ENCODE measurements at regions not wholly inside any gene's neighbourhood (a gene's known extent, or its start where the extent isn't known, plus 50 kb on each side); places are given as distances from the start of the nearest gene placed in this dataset.

- DNase-seq: no peak
Observed at GRCh38 chr12:27907766-27908165, 64.8 kb downstream of the PTHLH start.

GRCh38 chr12:27906658-27907473 is 65.7 kb downstream of the PTHLH start:
- no peak for DNase-seq

DNA sequence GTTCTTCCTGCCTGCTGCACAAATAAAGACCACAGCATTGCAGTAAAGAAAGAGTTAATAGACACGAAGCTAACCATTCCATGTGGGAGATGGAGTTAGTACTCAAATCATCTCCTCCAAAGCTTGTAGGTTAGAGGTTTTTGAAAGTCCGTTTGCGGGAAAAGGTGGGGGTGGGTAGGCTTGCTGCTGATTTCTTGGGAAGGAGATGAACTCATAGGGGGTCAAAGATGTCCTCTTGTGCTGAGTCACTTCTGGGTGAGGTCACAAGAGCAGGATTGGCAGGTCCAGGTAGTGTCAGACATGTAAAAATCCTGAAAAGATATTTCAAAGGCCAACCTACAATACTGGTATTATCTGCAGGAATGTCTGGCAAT is 66.4 kb downstream of the PTHLH start:
- DNase-seq: no peak

- peak in 1 of 2 experiments; percentile 35 for DNase-seq
Observed at GRCh38 chr12:27905285-27906126, 67.0 kb downstream of the PTHLH start.

- DNase-seq: no peak
Observed at GRCh38 chr12:27902651-27903050, 69.9 kb downstream of the PTHLH start.

- DNase-seq: no peak
Observed at GRCh38 chr12:27901959-27902358, 70.6 kb downstream of the PTHLH start.

- DNase-seq: no peak
Observed at GRCh38 chr12:27900920-27901879, 71.3 kb downstream of the PTHLH start.

DNA sequence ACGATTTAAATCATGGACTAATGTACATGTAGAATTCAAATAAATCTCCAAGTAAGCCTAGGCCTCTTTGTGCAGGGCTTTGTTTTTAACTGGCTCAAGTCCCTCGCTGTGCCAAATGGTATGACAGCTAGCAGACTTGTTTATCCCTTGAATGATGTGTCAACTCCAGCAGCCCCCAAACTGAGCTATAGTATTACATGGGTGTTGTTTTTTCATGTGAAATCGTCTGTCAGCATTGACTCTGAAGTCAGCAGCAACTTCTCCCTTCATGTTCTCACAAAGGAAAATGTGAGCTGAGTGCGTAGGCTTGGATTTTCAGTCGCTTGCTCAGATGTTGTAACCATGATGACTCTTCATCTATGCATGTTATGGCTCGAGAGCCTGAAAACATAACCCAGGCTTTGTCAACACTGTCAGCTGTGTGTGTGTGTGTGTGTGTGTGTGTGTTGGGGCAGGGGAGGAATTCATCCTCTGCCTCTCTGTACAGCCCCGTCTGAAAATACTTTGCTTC is 73.3 kb downstream of the PTHLH start:
- DNase-seq: no peak

DNA sequence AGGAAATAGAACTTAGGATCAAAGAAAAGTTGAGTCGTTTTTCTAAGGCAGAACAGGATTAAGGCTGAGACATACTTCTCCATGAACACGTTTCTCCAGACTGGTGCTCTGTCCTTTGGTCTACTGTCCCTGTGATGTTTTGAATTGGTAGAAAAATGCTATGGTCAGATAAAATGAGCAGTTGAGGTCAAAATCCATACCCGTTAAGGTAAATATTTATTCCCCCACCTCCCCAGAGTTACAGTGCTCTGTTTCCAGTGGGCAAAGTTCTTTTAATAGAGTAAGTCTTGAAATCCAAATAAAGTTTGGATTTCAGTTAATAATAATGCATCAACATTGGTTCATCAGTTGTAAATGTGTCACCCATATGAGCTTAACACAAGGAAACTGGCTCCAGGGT is 74.5 kb downstream of the PTHLH start:
- DNase-seq: no peak

DNA sequence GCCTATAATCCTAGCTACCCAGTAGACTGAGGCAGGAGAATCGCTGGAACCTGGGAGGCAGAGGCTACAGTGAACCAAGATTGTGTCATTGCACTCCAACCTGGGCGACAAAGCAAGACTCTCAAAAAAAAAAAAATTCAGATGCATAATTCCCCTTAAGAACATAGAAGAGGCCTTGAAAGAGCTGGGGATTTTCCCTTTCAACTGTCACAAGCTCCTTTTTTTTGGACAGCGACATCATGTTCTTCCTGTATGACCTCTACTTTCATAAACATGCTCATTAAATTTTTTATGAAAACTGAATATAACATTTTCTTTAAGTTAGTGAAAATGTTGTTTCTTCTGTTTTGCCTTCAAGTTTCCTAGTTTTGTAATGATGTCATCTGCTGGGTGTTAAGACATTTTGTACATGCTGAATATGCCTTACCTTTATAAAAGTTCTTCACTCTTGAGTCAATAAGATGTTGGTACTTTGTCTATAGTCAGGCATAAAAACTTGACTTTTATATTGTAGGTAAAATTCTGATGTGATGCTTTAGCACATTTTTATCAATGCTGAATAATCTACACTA is 76.0 kb downstream of the PTHLH start:
- no peak for DNase-seq

DNA sequence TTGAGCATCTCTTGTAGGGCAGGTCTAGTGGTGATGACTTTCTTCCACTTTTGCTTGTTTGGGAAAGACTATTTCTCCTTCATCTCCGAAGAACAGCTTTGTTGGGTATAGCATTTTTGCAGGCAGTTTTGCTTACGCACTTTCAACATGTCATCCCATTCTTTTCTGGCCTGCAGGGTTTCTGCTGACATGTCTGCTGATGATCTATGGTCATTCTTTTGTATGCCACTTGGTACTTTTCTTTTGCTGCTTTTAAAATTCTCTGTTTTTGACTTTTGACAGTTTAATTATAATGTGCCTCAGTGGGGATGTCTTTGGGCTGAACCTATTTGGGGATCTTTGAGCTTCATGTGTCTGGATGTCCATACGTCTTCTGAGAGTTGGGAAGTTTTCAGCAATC is 78.2 kb downstream of the PTHLH start:
- DNase-seq: no peak

DNA sequence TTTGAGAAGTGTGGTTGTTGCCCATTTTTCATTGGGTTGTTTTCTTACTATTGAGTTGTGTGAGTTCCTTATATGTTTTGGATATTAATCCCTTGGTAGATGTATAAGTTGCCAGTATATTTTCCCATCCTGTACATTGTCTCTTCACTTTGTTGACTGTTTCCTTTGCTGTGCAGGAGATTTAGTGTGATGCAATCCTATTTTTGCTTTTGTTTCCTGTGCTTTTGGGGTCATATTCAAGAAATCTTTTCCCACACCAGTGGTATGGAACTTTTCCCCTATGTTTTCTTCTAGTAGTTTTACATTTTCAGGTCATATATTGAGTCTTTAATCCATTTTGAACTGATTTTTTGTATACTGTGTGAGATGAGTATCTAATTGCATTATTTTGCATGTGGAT is 92.8 kb downstream of the PTHLH start:
- DNase-seq: no peak

DNA sequence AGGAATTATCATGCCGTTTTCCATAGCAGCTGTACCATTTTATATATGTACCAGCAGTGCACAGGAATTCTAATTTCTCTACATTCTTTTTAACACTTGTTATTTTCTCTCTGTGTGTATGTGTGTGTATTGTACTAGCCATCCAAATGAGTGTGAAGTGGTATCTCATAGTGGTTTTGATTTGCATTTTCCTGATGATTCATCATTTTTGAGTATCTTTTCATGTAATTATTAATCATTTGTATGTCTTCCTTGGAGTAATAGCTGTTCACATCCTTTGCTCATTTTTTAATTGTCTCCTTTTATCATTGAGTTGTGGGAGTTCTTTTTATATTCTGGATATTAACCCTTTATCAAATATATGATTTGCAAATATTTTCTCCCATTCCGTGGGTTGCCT is 95.6 kb upstream of the MANSC4 start:
- no peak for DNase-seq

- no peak for DNase-seq
Observed at GRCh38 chr12:27873010-27873409, 93.0 kb upstream of the MANSC4 start.

- no peak for DNase-seq
Observed at GRCh38 chr12:27871946-27872345, 91.9 kb upstream of the MANSC4 start.

DNA sequence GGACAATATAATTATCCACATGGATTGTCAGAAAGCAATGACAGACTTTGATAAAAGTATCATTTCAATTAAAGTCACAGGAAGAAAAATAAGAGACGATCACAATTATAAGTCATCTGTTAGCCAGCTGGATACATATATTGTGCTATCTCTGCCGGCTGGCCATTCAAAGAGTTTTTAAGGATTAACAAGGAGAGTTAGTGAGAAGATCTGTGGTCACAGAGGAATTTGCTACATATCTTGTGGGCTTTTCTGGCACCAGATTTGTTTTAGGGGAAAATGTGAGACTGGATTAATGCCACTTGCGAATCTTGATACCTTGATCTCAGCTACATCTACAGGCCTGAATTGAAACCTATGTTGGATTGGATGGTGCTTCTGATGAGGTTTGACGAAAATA is 90.9 kb upstream of the MANSC4 start:
- no peak for DNase-seq

DNA sequence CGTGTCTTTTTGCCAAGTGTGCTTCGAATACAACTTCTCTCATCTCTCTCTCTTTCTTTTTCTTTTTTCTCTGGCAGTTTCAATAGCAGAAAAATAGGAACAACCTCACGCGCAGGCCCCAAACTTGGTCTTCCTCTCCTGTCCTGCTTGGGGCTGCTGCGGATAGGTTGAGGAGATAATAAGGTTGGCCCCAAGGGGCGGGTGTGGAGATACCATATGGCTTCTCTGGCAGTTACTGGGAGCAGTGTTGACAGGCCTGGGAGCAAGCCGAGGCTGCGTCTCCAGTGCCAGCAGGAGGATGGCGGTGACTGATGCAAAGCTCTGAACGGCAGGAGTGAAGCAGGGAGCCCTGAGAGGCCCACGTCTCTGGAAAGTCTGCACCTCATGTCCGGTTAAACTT is 89.5 kb upstream of the MANSC4 start:
- DNase-seq: peak; percentile 81 to 86

DNA sequence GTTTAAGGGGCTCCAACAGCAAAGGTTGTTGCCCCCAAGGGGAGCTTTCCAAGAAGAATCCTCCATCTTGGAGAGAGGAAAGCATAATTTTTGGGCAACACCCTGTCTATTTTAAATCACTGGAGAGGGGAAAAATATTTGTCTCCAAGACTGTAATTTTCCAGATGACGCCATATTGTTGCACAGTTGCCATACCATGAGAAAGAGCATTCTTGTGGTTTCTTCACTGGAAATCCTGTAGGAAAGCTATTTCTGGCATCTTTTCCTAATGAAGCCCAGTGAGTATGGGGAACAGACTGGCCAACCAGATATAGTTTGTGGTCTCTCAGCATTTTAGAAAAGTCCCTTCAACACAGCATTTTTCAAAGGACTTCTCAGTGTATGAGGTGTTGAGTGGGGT is 88.1 kb upstream of the MANSC4 start:
- DNase-seq: no peak

DNA sequence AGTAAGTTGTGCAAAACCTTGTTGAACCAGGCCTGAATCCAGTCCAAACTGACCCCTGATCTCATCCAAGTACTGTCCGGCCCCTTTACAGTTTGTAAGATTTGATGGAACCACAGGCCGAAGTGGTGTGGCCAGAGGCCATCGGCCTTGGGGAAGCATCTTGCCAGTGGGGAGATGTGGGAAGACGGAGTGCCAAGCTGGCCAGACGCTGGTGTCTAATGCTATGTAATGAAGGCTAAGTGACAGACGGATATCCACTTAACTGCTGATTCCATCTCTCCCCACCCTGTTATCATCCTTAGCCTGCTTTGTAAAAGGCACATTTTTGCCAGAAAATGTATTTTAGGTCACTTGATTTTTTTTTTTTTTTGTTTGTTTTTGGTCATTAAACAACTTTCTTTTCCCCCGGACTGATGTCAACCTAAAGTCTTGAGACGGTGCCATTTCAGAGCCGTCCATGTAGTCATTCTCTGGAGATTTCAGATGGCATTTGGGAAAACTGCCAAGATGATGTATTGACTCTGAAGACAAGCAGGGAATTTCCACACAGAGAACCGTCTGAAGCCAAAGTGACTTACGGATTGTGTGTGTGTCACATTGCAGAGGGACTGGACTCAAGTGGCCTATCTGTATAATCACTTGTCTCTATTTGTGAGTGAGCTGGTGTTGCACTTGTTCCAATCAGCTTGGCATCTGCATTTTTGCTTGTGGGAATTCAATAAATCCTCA is 86.5 kb upstream of the MANSC4 start:
- peak; percentile 81 to 86 for DNase-seq

GRCh38 chr12:27865421-27865820 is 85.4 kb upstream of the MANSC4 start:
- DNase-seq: no peak

DNA sequence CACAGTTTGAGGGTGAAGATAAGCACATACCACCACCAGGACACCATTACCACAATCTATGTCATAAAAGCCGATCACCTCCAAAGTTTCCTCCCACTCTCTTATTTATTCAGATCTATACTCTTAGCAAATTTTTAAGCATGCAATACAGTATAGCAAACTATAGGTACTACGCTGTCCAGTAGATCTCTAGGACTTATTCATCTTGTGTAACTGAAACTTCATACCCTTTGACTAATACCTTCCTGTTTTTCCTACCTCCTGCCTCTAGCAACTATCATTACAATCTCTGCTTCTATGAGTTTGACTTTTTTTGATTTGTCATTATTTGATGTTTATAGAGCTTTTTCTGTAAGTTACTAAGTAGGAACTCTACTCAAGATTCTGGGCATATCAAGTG is 84.5 kb upstream of the MANSC4 start:
- no peak for DNase-seq

DNA sequence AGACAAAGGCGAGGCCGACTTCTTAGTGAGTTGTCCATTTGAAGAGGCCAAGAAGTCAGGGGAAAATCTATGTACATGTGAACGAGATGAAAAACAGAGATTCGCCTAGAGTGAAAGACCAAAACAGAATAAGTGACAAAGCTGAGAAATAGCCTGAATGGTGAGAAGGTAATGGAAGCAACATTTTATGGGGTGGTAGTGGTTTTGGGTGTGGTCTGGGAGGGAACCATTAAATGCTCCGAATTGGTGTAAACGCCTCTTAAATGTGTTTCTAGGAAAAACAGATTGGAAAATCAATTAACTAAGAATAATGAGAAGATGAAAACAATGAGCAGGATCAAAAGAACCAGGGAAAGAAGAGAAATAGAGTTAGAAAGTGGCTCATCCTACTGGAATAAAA is 83.8 kb upstream of the MANSC4 start:
- DNase-seq: no peak
